GM12891 (cell line): ENCODE measurements at regions not wholly inside any gene's neighbourhood (a gene's known extent, or its start where the extent isn't known, plus 50 kb on each side); places are given as distances from the start of the nearest gene placed in this dataset.

ENCODE experiments used
- PAX5 ChIP-seq: IDR thresholded peaks from 2 replicates; pipeline ENCODE4 v1.6.1; 2011; ENCODE audit warnings: low read length, moderate library complexity, mild to moderate bottlenecking; ENCODE audit not compliant: insufficient read depth, severe bottlenecking
- POLR2A ChIP-seq: IDR thresholded peaks from 2 replicates; pipeline ENCODE4 v1.6.1; 2011; ENCODE audit warnings: low read depth, low read length, control low read depth
- POLR2AphosphoS5 ChIP-seq: IDR thresholded peaks from 2 replicates; pipeline ENCODE4 v1.6.1; 2011; ENCODE audit warnings: low read depth, low read length, control low read depth

GRCh38 chr17:31596382-31597323 lies 205.2 kb downstream of the RAB11FIP4 start:
- TF ChIP-seq POLR2A (no peak), POLR2AphosphoS5 (no peak), PAX5 (no peak)
